GM21447 (cell line): ENCODE measurements at regions not wholly inside any gene's neighbourhood (a gene's known extent, or its start where the extent isn't known, plus 50 kb on each side); places are given as distances from the start of the nearest gene placed in this dataset.

Source experiments
- ATAC-seq: cut with Tn5 transposase; IDR thresholded peaks from one replicate; pipeline ENCODE4 v1.9.1; 2021; ENCODE audit not compliant: unreplicated experiment

- ATAC-seq: no peak
These were observed 91.2 kb upstream of the CNOT2 start for GRCh38 chr12:70151993-70152392.

DNA sequence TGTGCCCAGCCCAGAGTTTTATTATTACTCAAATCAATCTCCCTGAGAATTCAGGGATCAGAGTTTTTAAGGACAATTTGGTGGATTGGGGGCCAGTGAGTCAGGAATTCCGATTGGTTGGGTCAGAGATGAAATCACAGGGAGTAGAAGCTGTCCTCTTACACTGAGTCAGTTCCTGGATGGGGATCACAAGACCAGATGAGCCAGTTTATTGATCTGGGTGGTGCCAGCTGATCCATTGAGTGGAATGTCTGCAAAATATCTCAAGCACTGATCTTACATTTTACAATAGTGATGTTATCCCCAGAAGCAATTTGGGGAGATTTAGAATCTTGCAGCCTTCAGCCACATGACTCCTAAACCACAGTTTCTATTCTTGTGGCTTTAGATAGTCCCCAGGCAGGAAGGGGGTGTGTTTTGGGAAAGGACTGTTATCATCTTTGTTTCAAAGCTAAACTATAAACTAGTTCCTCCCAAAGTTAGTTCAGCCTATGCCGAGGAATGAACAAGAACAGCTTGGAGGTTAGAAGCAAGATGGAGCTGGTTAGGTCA is 89.1 kb upstream of the CNOT2 start:
- ATAC-seq: no peak

DNA sequence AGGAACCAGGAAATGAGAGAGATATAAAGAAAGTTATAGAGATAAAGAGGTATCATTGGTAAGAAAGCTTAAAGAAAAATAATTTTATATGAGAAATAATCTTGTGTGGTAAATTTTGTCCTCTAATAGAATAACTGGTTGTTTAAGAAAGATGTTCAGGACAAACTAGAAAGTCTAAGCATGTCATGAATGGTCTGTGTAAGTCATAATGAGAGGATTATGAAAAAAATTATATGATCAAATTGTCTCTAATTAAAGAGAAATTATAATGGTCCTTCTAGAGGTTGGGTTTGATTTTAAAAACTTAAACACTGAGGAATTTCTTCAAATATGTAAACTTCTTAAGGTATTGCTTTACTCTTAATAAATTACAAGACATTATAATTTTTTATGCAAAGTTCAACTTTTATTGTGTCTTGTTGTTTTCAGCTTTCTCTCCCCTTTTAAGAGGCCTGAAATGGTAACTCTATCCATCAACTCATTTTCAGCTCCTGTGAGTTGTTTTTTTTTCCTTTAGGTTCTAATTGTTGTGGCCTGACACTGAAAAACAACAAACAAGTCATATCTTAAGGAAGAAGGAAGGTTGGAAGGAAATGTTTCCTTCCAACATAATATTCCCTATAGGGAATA is 88.2 kb upstream of the CNOT2 start:
- ATAC-seq: no peak

DNA sequence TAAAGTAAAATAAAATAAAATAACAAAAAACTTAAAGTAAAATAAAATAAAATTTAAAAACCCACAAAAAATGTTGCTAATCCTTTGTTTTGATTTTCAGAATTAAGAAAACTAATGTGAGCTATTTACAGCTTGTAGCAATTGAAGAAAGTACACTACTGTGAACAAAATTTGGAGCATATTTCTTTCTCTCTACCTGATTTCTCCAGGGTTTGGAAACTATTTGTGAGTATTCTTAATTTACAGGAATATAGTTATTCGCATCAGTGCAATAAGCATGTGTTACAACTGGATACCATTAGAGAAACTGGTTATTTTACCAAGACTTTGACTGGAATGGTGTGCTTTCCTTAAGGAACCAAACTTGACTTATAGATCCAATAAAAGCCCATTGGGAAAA is 86.1 kb upstream of the CNOT2 start:
- no peak for ATAC-seq

DNA sequence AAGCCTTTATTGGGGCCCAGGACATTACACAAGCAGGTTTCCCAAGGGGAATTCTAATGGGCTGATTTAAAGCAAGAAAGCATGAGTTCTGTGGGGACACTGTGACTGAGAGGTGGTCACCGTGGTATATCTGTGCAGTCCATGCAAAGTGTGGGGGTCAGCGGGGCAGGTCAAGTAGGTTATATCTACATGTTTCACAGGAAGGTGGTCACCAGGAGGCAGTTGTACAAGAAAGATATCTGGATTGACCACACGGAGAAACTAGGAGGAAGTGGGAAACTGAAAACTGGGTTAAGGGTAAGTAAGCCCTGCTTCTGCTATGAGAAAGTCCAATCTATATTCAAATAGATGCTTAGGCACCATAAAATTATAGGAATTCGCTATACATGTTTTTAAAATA is 77.8 kb upstream of the CNOT2 start:
- ATAC-seq: no peak

- no peak for ATAC-seq
These were observed 66.9 kb upstream of the CNOT2 start for GRCh38 chr12:70176290-70176689.

DNA sequence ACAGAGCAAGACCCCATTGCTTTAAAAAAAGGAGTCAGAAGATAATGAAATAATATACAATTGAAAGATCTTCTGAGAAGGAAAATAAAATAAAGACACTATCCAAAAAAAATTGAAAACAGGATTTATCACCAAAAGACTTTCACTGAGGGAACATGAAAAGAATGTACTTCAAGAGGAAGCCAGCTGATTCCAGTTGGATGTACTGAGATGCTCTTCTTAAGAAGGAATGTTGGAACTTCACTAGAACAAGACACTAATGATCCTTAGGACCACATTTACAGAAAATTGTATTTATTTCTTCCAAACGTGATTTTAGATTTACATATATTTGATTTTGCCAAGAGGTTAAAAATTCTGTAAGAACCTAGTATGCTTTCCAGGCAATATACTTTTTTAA is 65.6 kb upstream of the CNOT2 start:
- ATAC-seq: no peak

- no peak for ATAC-seq
These were observed 65.2 kb upstream of the CNOT2 start for GRCh38 chr12:70178038-70178437.

- no peak for ATAC-seq
These were observed 63.1 kb upstream of the CNOT2 start for GRCh38 chr12:70180130-70180529.

GRCh38 chr12:70185301-70185700 is 57.9 kb upstream of the CNOT2 start:
- no peak for ATAC-seq

- no peak for ATAC-seq
These were observed 56.8 kb upstream of the CNOT2 start for GRCh38 chr12:70186436-70186835.

DNA sequence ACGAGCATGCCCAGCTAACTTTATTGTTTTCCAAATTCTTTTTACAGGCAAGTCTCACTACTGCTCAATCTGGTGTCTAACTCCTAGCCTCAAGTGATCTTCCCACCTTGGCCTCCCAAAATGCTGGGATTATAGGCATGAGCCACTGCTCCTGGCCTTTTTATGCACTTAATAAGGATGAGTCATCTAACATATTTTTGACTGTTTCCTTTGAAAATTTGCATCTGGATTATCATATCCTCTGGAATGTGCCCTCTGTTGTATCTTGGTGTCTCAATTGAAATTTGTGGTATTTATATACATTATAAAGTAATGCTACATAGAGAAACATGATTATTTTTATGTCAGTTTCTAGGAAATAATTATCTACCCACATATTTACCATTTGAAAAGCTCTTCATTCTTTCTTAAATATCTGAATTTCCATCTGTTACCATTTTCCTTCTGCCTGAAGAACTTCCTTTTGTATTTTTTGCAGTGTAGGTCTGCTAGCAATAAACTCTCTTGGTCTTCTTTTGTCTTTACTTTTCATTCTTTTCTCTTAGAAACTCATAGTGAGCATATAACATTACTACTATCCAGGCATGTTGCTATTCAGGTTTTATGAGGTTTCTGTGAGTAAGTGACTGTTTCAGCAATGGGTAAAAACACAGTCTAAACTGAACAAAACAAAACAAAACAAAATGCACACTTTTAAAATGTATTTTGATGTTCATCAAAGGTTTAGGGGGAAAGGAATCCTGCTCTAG is 52.8 kb upstream of the CNOT2 start:
- no peak for ATAC-seq
